ENCODE measurements at regions not wholly inside any gene's neighbourhood (a gene's known extent, or its start where the extent isn't known, plus 50 kb on each side); places are given as distances from the start of the nearest gene placed in this dataset.

GRCh38 chr21:17191346-17191993 lies 321.4 kb upstream of the CXADR start:
- peak overlapping the region; percentile 10 for H2AFZ ChIP-seq (ENCODE audit: low read length)
- no peak overlapping the region for H3K4me3 ChIP-seq (ENCODE audit: insufficient read depth, low read length)
- H3K9me3 ChIP-seq (ENCODE audit: low read depth, low read length): peaks cover 4% of the 10 kb centered on the region
- H3K4me2 ChIP-seq (ENCODE audit: insufficient read depth, low read length): no peak overlapping the region
- DNase-seq (ENCODE audit: insufficient read length, low spot score, missing footprints): no peak
- H3K79me2 ChIP-seq (ENCODE audit: insufficient read depth, low read length): no peaks in the 10 kb centered on the region
- H3K27ac ChIP-seq (ENCODE audit: low read depth, low read length): no peak overlapping the region
- H3K36me3 ChIP-seq (ENCODE audit: insufficient read depth, low read length): no peaks in the 10 kb centered on the region
- H4K20me1 ChIP-seq (ENCODE audit: insufficient read depth, low read length): no peaks in the 10 kb centered on the region
- TF ChIP-seq CTCF (IDR thresholded peaks at IDR 0.05; ENCODE audit: extremely low read depth, low read depth, low read length): no peak
- no peaks in the 10 kb centered on the region for H3K27me3 ChIP-seq (ENCODE audit: insufficient read depth, low read length)
- H3K4me1 ChIP-seq (ENCODE audit: insufficient read depth, low read length): no peaks in the 10 kb centered on the region

- DNase-seq (ENCODE audit: insufficient read length, low spot score, missing footprints): no peak
- H3K4me1 ChIP-seq (ENCODE audit: insufficient read depth, low read length): no peaks in the 10 kb centered on the region
- H3K79me2 ChIP-seq (ENCODE audit: insufficient read depth, low read length): no peaks in the 10 kb centered on the region
- no peak overlapping the region for H3K27ac ChIP-seq (ENCODE audit: low read depth, low read length)
- no peaks in the 10 kb centered on the region for H3K36me3 ChIP-seq (ENCODE audit: insufficient read depth, low read length)
- H3K9me3 ChIP-seq (ENCODE audit: low read depth, low read length): peaks cover 6% of the 10 kb centered on the region
- no peaks in the 10 kb centered on the region for H4K20me1 ChIP-seq (ENCODE audit: insufficient read depth, low read length)
- no peak overlapping the region for H3K4me3 ChIP-seq (ENCODE audit: insufficient read depth, low read length)
- H2AFZ ChIP-seq (ENCODE audit: low read length): no peak overlapping the region
- H3K27me3 ChIP-seq (ENCODE audit: insufficient read depth, low read length): no peaks in the 10 kb centered on the region
- H3K4me2 ChIP-seq (ENCODE audit: insufficient read depth, low read length): no peak overlapping the region
- no peak for TF ChIP-seq CTCF (IDR thresholded peaks at IDR 0.05; ENCODE audit: extremely low read depth, low read depth, low read length)
Observed at GRCh38 chr21:17195351-17195750, 317.5 kb upstream of the CXADR start.

- DNase-seq (ENCODE audit: insufficient read length, low spot score, missing footprints): no peak
- H3K4me2 ChIP-seq (ENCODE audit: insufficient read depth, low read length): no peak overlapping the region
- no peaks in the 10 kb centered on the region for H3K4me1 ChIP-seq (ENCODE audit: insufficient read depth, low read length)
- no peak overlapping the region for H2AFZ ChIP-seq (ENCODE audit: low read length)
- no peaks in the 10 kb centered on the region for H3K27me3 ChIP-seq (ENCODE audit: insufficient read depth, low read length)
- H4K20me1 ChIP-seq (ENCODE audit: insufficient read depth, low read length): no peaks in the 10 kb centered on the region
- TF ChIP-seq CTCF (IDR thresholded peaks at IDR 0.05; ENCODE audit: extremely low read depth, low read depth, low read length): no peak
- H3K36me3 ChIP-seq (ENCODE audit: insufficient read depth, low read length): no peaks in the 10 kb centered on the region
- peaks cover 6% of the 10 kb centered on the region for H3K9me3 ChIP-seq (ENCODE audit: low read depth, low read length)
- no peak overlapping the region for H3K4me3 ChIP-seq (ENCODE audit: insufficient read depth, low read length)
- H3K79me2 ChIP-seq (ENCODE audit: insufficient read depth, low read length): no peaks in the 10 kb centered on the region
- no peak overlapping the region for H3K27ac ChIP-seq (ENCODE audit: low read depth, low read length)
Observed at GRCh38 chr21:17195976-17196375, 316.9 kb upstream of the CXADR start.

GRCh38 chr21:17196623-17197022 lies 316.2 kb upstream of the CXADR start:
- Histone ChIP-seq H4K20me1 (ENCODE audit: insufficient read depth, low read length) (no peaks in the 10 kb centered on the region), H3K27ac (ENCODE audit: low read depth, low read length) (no peak overlapping the region), H3K9me3 (ENCODE audit: low read depth, low read length) (peaks cover 6% of the 10 kb centered on the region), H3K79me2 (ENCODE audit: insufficient read depth, low read length) (no peaks in the 10 kb centered on the region), H2AFZ (ENCODE audit: low read length) (no peak overlapping the region), H3K4me2 (ENCODE audit: insufficient read depth, low read length) (no peak overlapping the region), H3K4me1 (ENCODE audit: insufficient read depth, low read length) (no peaks in the 10 kb centered on the region), H3K4me3 (ENCODE audit: insufficient read depth, low read length) (no peak overlapping the region), H3K27me3 (ENCODE audit: insufficient read depth, low read length) (no peaks in the 10 kb centered on the region), H3K36me3 (ENCODE audit: insufficient read depth, low read length) (no peaks in the 10 kb centered on the region)
- no peak for TF ChIP-seq CTCF (IDR thresholded peaks at IDR 0.05; ENCODE audit: extremely low read depth, low read depth, low read length)
- DNase-seq (ENCODE audit: insufficient read length, low spot score, missing footprints): no peak
